Neural progenitor cell (in vitro differentiated cells): ENCODE measurements at regions not wholly inside any gene's neighbourhood (a gene's known extent, or its start where the extent isn't known, plus 50 kb on each side); places are given as distances from the start of the nearest gene placed in this dataset.

Experiments
- CTCF ChIP-seq: fragments of 200-600 bp; sonication (generic); IDR thresholded peaks from 2 replicates; pipeline ENCODE4 v1.5.1; 2017; ENCODE audit warnings: antibody characterized with exemption, mild to moderate bottlenecking
- EZH2phosphoT487 ChIP-seq: fragments of 200-600 bp; sonication (generic); IDR thresholded peaks from 2 replicates; pipeline ENCODE4 v1.6.1; 2017; ENCODE audit warnings: antibody characterized with exemption

- TF ChIP-seq CTCF: no peak
- no peak for TF ChIP-seq EZH2phosphoT487
These were observed 91.6 kb downstream of the FGF9 start for GRCh38 chr13:21762512-21762911.
